ENCODE measurements at regions not wholly inside any gene's neighbourhood (a gene's known extent, or its start where the extent isn't known, plus 50 kb on each side); places are given as distances from the start of the nearest gene placed in this dataset.

GRCh38 chr3:33919312-33920120, 121.1 kb downstream of the PDCD6IP start:
- ATAC-seq (no peak), DNase-seq (no peak)
- no peak overlapping the region for H3K27ac ChIP-seq
- no peak overlapping the region for H3K4me3 ChIP-seq
- peaks cover 0 to 4% (median 0%) of the 10 kb centered on the region in 7 donors for H3K27me3 ChIP-seq
- no peaks in the 10 kb centered on the region for H3K4me1 ChIP-seq
- H3K9me3 ChIP-seq: no peaks in the 10 kb centered on the region
- TF ChIP-seq CTCF (IDR thresholded peaks at IDR 0.05): no peak
- intact Hi-C loops (cut with DNase I): loop anchor here in 1 of 10 donors (10.0 kb wide), 1 partner anchor 765 kb away; no protein-coding TSS in a partner anchor
- WGBS, 2 donors: 77 to 79% methylated on average over 7 of the region's 7 CpGs
- H3K36me3 ChIP-seq: no peaks in the 10 kb centered on the region

GRCh38 chr3:33920511-33920910, 122.1 kb downstream of the PDCD6IP start:
- no peak for ATAC-seq
- 90% methylated on average over 4 of the region's 4 CpGs for WGBS, 2 donors
- no peak for TF ChIP-seq CTCF (IDR thresholded peaks at IDR 0.05)
- H3K4me1 ChIP-seq: no peaks in the 10 kb centered on the region
- intact Hi-C loops (cut with DNase I): no loop called here
- H3K9me3 ChIP-seq: no peaks in the 10 kb centered on the region
- no peak overlapping the region for H3K27ac ChIP-seq
- H3K36me3 ChIP-seq: no peaks in the 10 kb centered on the region
- H3K4me3 ChIP-seq: no peak overlapping the region
- no peak for DNase-seq
- peaks cover 0 to 1% (median 0%) of the 10 kb centered on the region in 7 donors for H3K27me3 ChIP-seq

- DNase-seq (no peak), ATAC-seq (no peak)
- Histone ChIP-seq H3K4me1 (no peaks in the 10 kb centered on the region), H3K4me3 (no peak overlapping the region), H3K27ac (no peak overlapping the region), H3K27me3 (no peaks in the 10 kb centered on the region), H3K36me3 (no peaks in the 10 kb centered on the region), H3K9me3 (no peaks in the 10 kb centered on the region)
- intact Hi-C loops (cut with DNase I): no loop called here
- 84 to 88% methylated on average over 2 of the region's 2 CpGs for WGBS, 2 donors
- no peak for TF ChIP-seq CTCF (IDR thresholded peaks at IDR 0.05)
These were observed 123.2 kb downstream of the PDCD6IP start for GRCh38 chr3:33921608-33922007.

GRCh38 chr3:33926998-33927605, 128.7 kb downstream of the PDCD6IP start:
- no peak for ATAC-seq

More at GRCh38 chr3:33926998-33927605, 128.7 kb downstream of the PDCD6IP start:
- H3K9me3 ChIP-seq: no peaks in the 10 kb centered on the region
- no peak overlapping the region for H3K27ac ChIP-seq
- DNase-seq: no peak
- no peaks in the 10 kb centered on the region for H3K36me3 ChIP-seq
- no peaks in the 10 kb centered on the region for H3K4me1 ChIP-seq
- no peak overlapping the region for H3K4me3 ChIP-seq
- intact Hi-C loops (cut with DNase I): no loop called here
- TF ChIP-seq CTCF (IDR thresholded peaks at IDR 0.05): no peak
- H3K27me3 ChIP-seq: no peaks in the 10 kb centered on the region
- WGBS, 2 donors: 72 to 88% methylated on average over 3 of the region's 3 CpGs

Data from heart right ventricle (tissue), 16 donors.